ENCODE measurements at regions not wholly inside any gene's neighbourhood (a gene's known extent, or its start where the extent isn't known, plus 50 kb on each side); places are given as distances from the start of the nearest gene placed in this dataset.

DNA sequence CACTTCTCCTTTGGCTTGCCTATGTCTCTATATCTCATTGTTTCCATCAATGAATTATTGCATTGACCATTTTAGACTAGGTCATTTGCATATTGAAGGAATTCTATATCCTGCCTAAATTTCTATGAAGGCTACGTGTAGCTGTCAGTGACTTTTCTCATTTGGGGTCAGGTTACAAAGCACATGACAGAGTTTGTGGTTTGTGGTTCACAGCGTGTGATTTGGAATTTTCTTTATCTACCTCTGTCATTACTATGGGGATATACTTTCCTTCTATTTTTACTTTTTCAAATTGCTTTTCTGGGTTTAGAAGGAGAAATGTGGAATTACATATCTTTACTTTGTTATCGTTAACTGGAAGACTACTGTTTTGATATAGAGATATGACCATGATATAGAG, 317.3 kb upstream of the CFAP20DC start:
- TF ChIP-seq POLR2A (IDR thresholded peaks at IDR 0.05) (no peak), CTCF (IDR thresholded peaks at IDR 0.05) (no peak)
